Activated CD4-positive, alpha-beta memory T cell treated with anti-CD3 and anti-CD28 coated beads, Interleukin-2, amount 10 ng/mL, durations not matched to agents 7 days and 5 days (primary cell): ENCODE measurements at regions not wholly inside any gene's neighbourhood (a gene's known extent, or its start where the extent isn't known, plus 50 kb on each side); places are given as distances from the start of the nearest gene placed in this dataset.

Source experiments
- CTCF ChIA-PET: fragments of 350-600 bp; sonication (Branson Sonifier 250); formaldehyde crosslinking; loops from one replicate; lab custom pipeline; 2021; ENCODE audit warnings: antibody characterized with exemption, inconsistent platforms; lab: Charles Lee
- POLR2A ChIA-PET: fragments of 350-600 bp; sonication (Branson Sonifier 250); formaldehyde crosslinking; loops from one replicate; lab custom pipeline; 2021; ENCODE audit warnings: antibody characterized with exemption; lab: Charles Lee
- DNase-seq: peaks from one replicate; pipeline ENCODE4 v3.0.0-alpha.2; 2020
- H3K27ac Mint-ChIP-seq: one replicate; pipeline ENCODE4 v1.8.0; 2021; ENCODE audit warnings: mild to moderate bottlenecking, mixed read lengths
- H3K27me3 Mint-ChIP-seq: one replicate; pipeline ENCODE4 v1.8.0; 2021; ENCODE audit warnings: mixed read lengths
- H3K36me3 Mint-ChIP-seq: one replicate; pipeline ENCODE4 v1.8.0; 2021; ENCODE audit warnings: low read depth, mixed read lengths
- H3K4me1 Mint-ChIP-seq: one replicate; pipeline ENCODE4 v1.8.0; 2021; ENCODE audit warnings: mixed read lengths
- H3K4me3 Mint-ChIP-seq: one replicate; pipeline ENCODE4 v1.8.0; 2021; ENCODE audit warnings: mild to moderate bottlenecking, mixed read lengths
- H3K9me3 Mint-ChIP-seq: one replicate; pipeline ENCODE4 v1.8.0; 2021; ENCODE audit warnings: mixed read lengths

GRCh38 chr4:73001885-73002284 lies 67.6 kb downstream of the COX18 start:
- peaks cover 6% of the 10 kb centered on the region for H3K27me3 Mint-ChIP-seq
- H3K4me3 Mint-ChIP-seq: no peak overlapping the region
- no peak overlapping the region for H3K27ac Mint-ChIP-seq
- ChIA-PET POLR2A (no interaction called here), CTCF (no interaction called here)
- H3K9me3 Mint-ChIP-seq: no peaks in the 10 kb centered on the region
- DNase-seq: no peak
- no peaks in the 10 kb centered on the region for H3K36me3 Mint-ChIP-seq
- no peaks in the 10 kb centered on the region for H3K4me1 Mint-ChIP-seq

GRCh38 chr4:72997409-72997808 lies 72.1 kb downstream of the COX18 start:
- DNase-seq: no peak
- POLR2A ChIA-PET: no interaction called here
- CTCF ChIA-PET: no interaction called here
- no peak overlapping the region for H3K27ac Mint-ChIP-seq
- no peaks in the 10 kb centered on the region for H3K9me3 Mint-ChIP-seq
- peaks cover 6% of the 10 kb centered on the region for H3K27me3 Mint-ChIP-seq
- H3K36me3 Mint-ChIP-seq: no peaks in the 10 kb centered on the region
- no peak overlapping the region for H3K4me3 Mint-ChIP-seq
- H3K4me1 Mint-ChIP-seq: no peaks in the 10 kb centered on the region

GRCh38 chr4:72994670-72995069 lies 74.8 kb downstream of the COX18 start:
- peaks cover 12% of the 10 kb centered on the region for H3K27me3 Mint-ChIP-seq

GRCh38 chr4:72993876-72994275 lies 75.6 kb downstream of the COX18 start:
- no peak overlapping the region for H3K4me3 Mint-ChIP-seq
- no peaks in the 10 kb centered on the region for H3K36me3 Mint-ChIP-seq
- no peaks in the 10 kb centered on the region for H3K9me3 Mint-ChIP-seq
- CTCF ChIA-PET: no interaction called here
- H3K4me1 Mint-ChIP-seq: no peaks in the 10 kb centered on the region
- POLR2A ChIA-PET: no interaction called here
- no peak overlapping the region for H3K27ac Mint-ChIP-seq
- H3K27me3 Mint-ChIP-seq: peaks cover 12% of the 10 kb centered on the region
- DNase-seq: no peak

More at GRCh38 chr4:72994670-72995069, 74.8 kb downstream of the COX18 start:
- Mint-ChIP-seq H3K9me3 (no peaks in the 10 kb centered on the region), H3K4me3 (no peak overlapping the region), H3K36me3 (no peaks in the 10 kb centered on the region), H3K4me1 (no peaks in the 10 kb centered on the region), H3K27ac (no peak overlapping the region)
- ChIA-PET POLR2A (no interaction called here), CTCF (no interaction called here)
- DNase-seq: no peak

- no peaks in the 10 kb centered on the region for H3K9me3 Mint-ChIP-seq
- ChIA-PET CTCF (no interaction called here), POLR2A (no interaction called here)
- no peaks in the 10 kb centered on the region for H3K4me1 Mint-ChIP-seq
- no peak overlapping the region for H3K27ac Mint-ChIP-seq
- H3K36me3 Mint-ChIP-seq: no peaks in the 10 kb centered on the region
- no peak for DNase-seq
- peaks cover 12% of the 10 kb centered on the region for H3K27me3 Mint-ChIP-seq
- no peak overlapping the region for H3K4me3 Mint-ChIP-seq
Observed at GRCh38 chr4:72991873-72992272, 77.6 kb downstream of the COX18 start.

- CTCF ChIA-PET: no interaction called here
- H3K27me3 Mint-ChIP-seq: peaks cover 11% of the 10 kb centered on the region
- POLR2A ChIA-PET: no interaction called here
- no peak overlapping the region for H3K4me3 Mint-ChIP-seq
- DNase-seq: no peak
- no peaks in the 10 kb centered on the region for H3K4me1 Mint-ChIP-seq
- H3K9me3 Mint-ChIP-seq: no peaks in the 10 kb centered on the region
- H3K27ac Mint-ChIP-seq: no peak overlapping the region
- H3K36me3 Mint-ChIP-seq: no peaks in the 10 kb centered on the region
Observed at GRCh38 chr4:72987741-72988729, 81.5 kb downstream of the COX18 start.

GRCh38 chr4:72984351-72984750 lies 85.2 kb downstream of the COX18 start:
- no peaks in the 10 kb centered on the region for H3K9me3 Mint-ChIP-seq
- DNase-seq: no peak
- peaks cover 2% of the 10 kb centered on the region for H3K27me3 Mint-ChIP-seq
- ChIA-PET CTCF (no interaction called here), POLR2A (no interaction called here)
- H3K27ac Mint-ChIP-seq: no peak overlapping the region
- H3K4me3 Mint-ChIP-seq: no peak overlapping the region
- H3K36me3 Mint-ChIP-seq: no peaks in the 10 kb centered on the region
- no peaks in the 10 kb centered on the region for H3K4me1 Mint-ChIP-seq

GRCh38 chr4:72983709-72984108 lies 85.8 kb downstream of the COX18 start:
- Mint-ChIP-seq H3K4me1 (no peaks in the 10 kb centered on the region), H3K36me3 (no peaks in the 10 kb centered on the region), H3K9me3 (no peaks in the 10 kb centered on the region), H3K27ac (no peak overlapping the region), H3K4me3 (no peak overlapping the region), H3K27me3 (peaks cover 3% of the 10 kb centered on the region)
- POLR2A ChIA-PET: no interaction called here
- CTCF ChIA-PET: no interaction called here
- no peak for DNase-seq

GRCh38 chr4:72977936-72978485 lies 91.5 kb downstream of the COX18 start:
- H3K4me3 Mint-ChIP-seq: no peak overlapping the region
- H3K4me1 Mint-ChIP-seq: no peaks in the 10 kb centered on the region
- CTCF ChIA-PET: no interaction called here
- H3K36me3 Mint-ChIP-seq: no peaks in the 10 kb centered on the region
- peaks cover 6% of the 10 kb centered on the region for H3K27me3 Mint-ChIP-seq
- POLR2A ChIA-PET: no interaction called here
- DNase-seq: no peak
- H3K9me3 Mint-ChIP-seq: no peaks in the 10 kb centered on the region
- H3K27ac Mint-ChIP-seq: no peak overlapping the region

GRCh38 chr4:72975488-72975784 lies 94.1 kb downstream of the COX18 start:
- no peak overlapping the region for H3K27ac Mint-ChIP-seq
- H3K27me3 Mint-ChIP-seq: peaks cover 11% of the 10 kb centered on the region
- H3K36me3 Mint-ChIP-seq: no peaks in the 10 kb centered on the region
- ChIA-PET CTCF (interaction anchor here (0.9 to 1.3 kb wide), 2 partner anchors 20 to 62 kb away, joined by 3 read pairs; no protein-coding TSS in a partner anchor), POLR2A (no interaction called here)
- no peak for DNase-seq
- no peak overlapping the region for H3K4me3 Mint-ChIP-seq
- H3K4me1 Mint-ChIP-seq: no peaks in the 10 kb centered on the region
- no peaks in the 10 kb centered on the region for H3K9me3 Mint-ChIP-seq

- ChIA-PET POLR2A (no interaction called here), CTCF (interaction anchor here (0.7 to 1.3 kb wide), 3 partner anchors 20 to 63 kb away, joined by 3 read pairs; no protein-coding TSS in a partner anchor)
- peaks cover 11% of the 10 kb centered on the region for H3K27me3 Mint-ChIP-seq
- H3K27ac Mint-ChIP-seq: no peak overlapping the region
- no peak overlapping the region for H3K4me3 Mint-ChIP-seq
- H3K4me1 Mint-ChIP-seq: no peaks in the 10 kb centered on the region
- no peaks in the 10 kb centered on the region for H3K36me3 Mint-ChIP-seq
- no peak for DNase-seq
- H3K9me3 Mint-ChIP-seq: no peaks in the 10 kb centered on the region
Observed at GRCh38 chr4:72974694-72975487, 94.6 kb downstream of the COX18 start.

GRCh38 chr4:72971572-72971971 lies 97.9 kb downstream of the COX18 start:
- Mint-ChIP-seq H3K9me3 (no peaks in the 10 kb centered on the region), H3K27ac (no peak overlapping the region), H3K36me3 (no peaks in the 10 kb centered on the region), H3K4me1 (no peaks in the 10 kb centered on the region), H3K4me3 (no peak overlapping the region), H3K27me3 (peaks cover 9% of the 10 kb centered on the region)
- ChIA-PET POLR2A (no interaction called here), CTCF (no interaction called here)
- no peak for DNase-seq

- no peak overlapping the region for H3K4me3 Mint-ChIP-seq
- no peaks in the 10 kb centered on the region for H3K9me3 Mint-ChIP-seq
- no peaks in the 10 kb centered on the region for H3K36me3 Mint-ChIP-seq
- POLR2A ChIA-PET: no interaction called here
- CTCF ChIA-PET: no interaction called here
- DNase-seq: no peak
- H3K27me3 Mint-ChIP-seq: peaks cover 9% of the 10 kb centered on the region
- H3K27ac Mint-ChIP-seq: no peak overlapping the region
- no peaks in the 10 kb centered on the region for H3K4me1 Mint-ChIP-seq
Observed at GRCh38 chr4:72970756-72971155, 98.8 kb downstream of the COX18 start.
